Astrocyte of the cerebellum (primary cell): ENCODE measurements at regions not wholly inside any gene's neighbourhood (a gene's known extent, or its start where the extent isn't known, plus 50 kb on each side); places are given as distances from the start of the nearest gene placed in this dataset.

Source experiments
- DNase-seq: peaks from one replicate; pipeline ENCODE4 v3.0.0-alpha.2; 2011; ENCODE audit warnings: low read depth
- H3K4me3 ChIP-seq: 2 replicates; pipeline ENCODE4 v1.5.1; 2011; ENCODE audit warnings: mild to moderate bottlenecking, low read depth, low read length, moderate library complexity
- CTCF ChIP-seq: IDR thresholded peaks from 2 replicates; pipeline ENCODE4 v1.5.1; 2012; ENCODE audit warnings: low read length, low read depth, moderate library complexity, mild to moderate bottlenecking; ENCODE audit errors: missing control alignments
- in situ Hi-C: cut with HindIII; loops from 2 replicates; pipeline ENCODE4 v1.10.0; 2017; ENCODE audit warnings: low sequenced_read_pairs

- DNase-seq = no peak
- in situ Hi-C loops = no loop called here
- no peak for TF ChIP-seq CTCF
- H3K4me3 ChIP-seq = no peak overlapping the region
Measured at GRCh38 chr21:18759267-18759666, 355.7 kb upstream of the TMPRSS15 start.

GRCh38 chr21:18759751-18760161 is 356.2 kb upstream of the TMPRSS15 start:
- H3K4me3 ChIP-seq = no peak overlapping the region
- DNase-seq = no peak
- TF ChIP-seq CTCF = no peak
- in situ Hi-C loops = no loop called here

GRCh38 chr21:18760247-18760646 is 356.7 kb upstream of the TMPRSS15 start:
- DNase-seq = no peak
- H3K4me3 ChIP-seq = no peak overlapping the region
- TF ChIP-seq CTCF = no peak
- in situ Hi-C loops = no loop called here

GRCh38 chr21:18764720-18765119 is 361.1 kb upstream of the TMPRSS15 start:
- TF ChIP-seq CTCF = no peak
- DNase-seq = no peak
- H3K4me3 ChIP-seq = no peak overlapping the region
- in situ Hi-C loops = no loop called here

GRCh38 chr21:18769599-18769998 is 366.0 kb upstream of the TMPRSS15 start:
- no peak overlapping the region for H3K4me3 ChIP-seq
- no peak for TF ChIP-seq CTCF
- DNase-seq = no peak
- in situ Hi-C loops = no loop called here

GRCh38 chr21:18771845-18772380 is 368.3 kb upstream of the TMPRSS15 start:
- in situ Hi-C loops = no loop called here
- no peak for TF ChIP-seq CTCF
- DNase-seq = no peak
- no peak overlapping the region for H3K4me3 ChIP-seq

- in situ Hi-C loops = no loop called here
Measured at GRCh38 chr21:18772404-18772803, 368.8 kb upstream of the TMPRSS15 start.

More at GRCh38 chr21:18772404-18772803, 368.8 kb upstream of the TMPRSS15 start:
- DNase-seq = peak; percentile 67
- TF ChIP-seq CTCF = no peak
- no peak overlapping the region for H3K4me3 ChIP-seq
